Endothelial cell of umbilical vein (primary cell): ENCODE measurements at regions not wholly inside any gene's neighbourhood (a gene's known extent, or its start where the extent isn't known, plus 50 kb on each side); places are given as distances from the start of the nearest gene placed in this dataset.

Experiments used
- BruUV-seq: library from RNA; stranded (reverse); fragments of 400-500 nt; replicated peaks from 2 replicates; lab custom pipeline; 2021; lab: Mats Ljungman, UMichigan
- CTCF ChIA-PET: fragments of 300-600, 350-600 bp; sonication (Branson Sonifier 250); formaldehyde crosslinking; loops from one replicate; lab custom pipeline; 2021; ENCODE audit warnings: antibody characterized with exemption, inconsistent platforms; lab: Charles Lee
- POLR2A ChIA-PET: fragments of 300-600, 350-600 bp; sonication (Branson Sonifier 250); formaldehyde crosslinking; loops from one replicate; lab custom pipeline; 2021; ENCODE audit warnings: antibody characterized with exemption, inconsistent platforms; lab: Charles Lee
- DNase-seq: peaks from one replicate; pipeline ENCODE4 v3.0.0-alpha.2; 2011; ENCODE audit warnings: low read depth, low spot score
- FAIRE-seq: peaks from 2 replicates; lab custom pipeline; 2011; peaks lifted over from hg19 to GRCh38; lab: Jason Lieb, UNC
- H2AFZ ChIP-seq: 2 replicates; pipeline ENCODE4 v1.6.0; 2012; ENCODE audit warnings: low read depth, low read length, control low read depth, inconsistent platforms
- H3K27ac ChIP-seq: 2 replicates; pipeline ENCODE4 v1.5.1; 2011; ENCODE audit warnings: low read depth, mild to moderate bottlenecking, control low read depth, low read length, moderate library complexity; ENCODE audit not compliant: insufficient read depth
- H3K27me3 ChIP-seq, 2 experiments: 2 replicates each; pipeline versions ENCODE4 v1.6.0 to v1.6.1; 2011; ENCODE audit warnings: low read length in 2 of 2, mixed read lengths in 1 of 2; ENCODE audit not compliant: control insufficient read depth in 2 of 2, insufficient read depth in 2 of 2
- H3K36me3 ChIP-seq, 2 experiments: 2 replicates in 1 of 2; 3 replicates in 1 of 2; pipeline ENCODE4 v1.5.1; 2011; ENCODE audit warnings: low read length in 2 of 2, mild to moderate bottlenecking in 1 of 2, moderate library complexity in 1 of 2; ENCODE audit not compliant: control insufficient read depth in 2 of 2, insufficient read depth in 2 of 2; ENCODE audit errors: extremely low read depth in 1 of 2
- H3K4me1 ChIP-seq: 3 replicates; pipeline ENCODE4 v1.5.1; 2011; ENCODE audit warnings: mild to moderate bottlenecking, low read length; ENCODE audit not compliant: control insufficient read depth, insufficient read depth; ENCODE audit errors: extremely low read depth
- H3K4me2 ChIP-seq: 2 replicates; pipeline ENCODE4 v1.6.1; 2011; ENCODE audit warnings: low read length, control low read depth, mixed read lengths; ENCODE audit not compliant: insufficient read depth
- H3K4me3 ChIP-seq, 3 experiments: fragments of 200-600 bp in 1 of 3; sonication (generic), shearing (Covaris generic) in 1 of 3; replicated peaks in 1 of 3; 2 replicates each; pipeline ENCODE4 v1.5.1; 2011 to 2016; ENCODE audit warnings: control low read depth in 3 of 3, low read length in 3 of 3, mild to moderate bottlenecking in 2 of 3, inconsistent platforms in 1 of 3, low read depth in 1 of 3, moderate library complexity in 1 of 3; ENCODE audit not compliant: insufficient read depth in 1 of 3
- H3K79me2 ChIP-seq: 2 replicates; pipeline ENCODE4 v1.6.0; 2012; ENCODE audit warnings: low read length, inconsistent platforms; ENCODE audit not compliant: control insufficient read depth, insufficient read depth
- H3K9ac ChIP-seq: replicated peaks from 2 replicates; pipeline ENCODE3; 2011; ENCODE audit warnings: low read length, control low read depth; ENCODE audit not compliant: insufficient read depth; ENCODE audit errors: extremely low read depth
- H3K9me1 ChIP-seq: replicated peaks from 3 replicates; pipeline ENCODE4 v1.6.0; 2011; ENCODE audit warnings: mild to moderate bottlenecking, low read length; ENCODE audit not compliant: control insufficient read depth, insufficient read depth; ENCODE audit errors: extremely low read depth
- H3K9me3 ChIP-seq: replicated peaks from 2 replicates; pipeline ENCODE4 v1.5.1; 2012; ENCODE audit warnings: low read length, inconsistent platforms; ENCODE audit not compliant: control insufficient read depth, insufficient read depth
- H4K20me1 ChIP-seq: replicated peaks from 2 replicates; pipeline ENCODE3; 2011; ENCODE audit warnings: mild to moderate bottlenecking, low read length; ENCODE audit not compliant: control insufficient read depth, insufficient read depth; ENCODE audit errors: extremely low read depth
- GATA2 ChIP-seq: IDR thresholded peaks from 2 replicates; pipeline ENCODE4 v1.7.0; 2011; ENCODE audit warnings: low read depth, mild to moderate bottlenecking, moderate library complexity, mixed read lengths, low read length; ENCODE audit not compliant: insufficient read length, insufficient read depth
- MAX ChIP-seq: IDR thresholded peaks from 2 replicates; pipeline ENCODE4 v1.6.1; 2011; ENCODE audit not compliant: insufficient read depth, insufficient read length
- dilution Hi-C: fragments of 300-500 bp; cut with MboI; formaldehyde crosslinking; loops from one replicate; pipeline ENCODE4 v1.15.0; 2019; ENCODE audit warnings: low sequenced_read_pairs; ENCODE audit not compliant: extremely low pct_ligation_motif_present
- intact Hi-C: fragments of 100-400 bp; cut with micrococcal nuclease; formaldehyde crosslinking; loops from one replicate; pipeline ENCODE4 v1.10.0; 2022

GRCh38 chr4:116073051-116073450 is 959.6 kb upstream of the NDST4 start:
- no peak overlapping the region for H3K27ac ChIP-seq
- DNase-seq (no peak), FAIRE-seq (no peak)
- no peak overlapping the region for H3K4me3 ChIP-seq
- H4K20me1 ChIP-seq: no peaks in the 10 kb centered on the region
- no peaks in the 10 kb centered on the region for H3K36me3 ChIP-seq
- intact Hi-C loops: no loop called here
- no peaks in the 10 kb centered on the region for H3K9me1 ChIP-seq
- no peak overlapping the region for H2AFZ ChIP-seq
- no peak for TF ChIP-seq MAX
- no TSS peak for BruUV-seq
- no peaks in the 10 kb centered on the region for H3K27me3 ChIP-seq
- H3K9me3 ChIP-seq: no peaks in the 10 kb centered on the region
- H3K79me2 ChIP-seq: no peaks in the 10 kb centered on the region
- ChIA-PET POLR2A (no interaction called here), CTCF (no interaction called here)
- H3K9ac ChIP-seq: no peak overlapping the region
- dilution Hi-C loops: no loop called here
- no peak overlapping the region for H3K4me2 ChIP-seq
- no peaks in the 10 kb centered on the region for H3K4me1 ChIP-seq

GRCh38 chr4:116070283-116070682 is 956.9 kb upstream of the NDST4 start:
- CTCF ChIA-PET: interaction anchor here (0.6 kb wide), 1 partner anchor 523 kb away, joined by 3 read pairs; no protein-coding TSS in a partner anchor
- H3K4me2 ChIP-seq: no peak overlapping the region
- no peak for TF ChIP-seq GATA2
- DNase-seq (no peak), FAIRE-seq (no peak)
- no peak overlapping the region for H2AFZ ChIP-seq
- no peaks in the 10 kb centered on the region for H4K20me1 ChIP-seq
- no peaks in the 10 kb centered on the region for H3K27me3 ChIP-seq
- intact Hi-C loops: no loop called here
- dilution Hi-C loops: no loop called here
- H3K36me3 ChIP-seq: no peaks in the 10 kb centered on the region
- no peaks in the 10 kb centered on the region for H3K79me2 ChIP-seq
- no peaks in the 10 kb centered on the region for H3K9me1 ChIP-seq
- H3K4me1 ChIP-seq: no peaks in the 10 kb centered on the region
- POLR2A ChIA-PET: no interaction called here
- H3K27ac ChIP-seq: no peak overlapping the region
- no peaks in the 10 kb centered on the region for H3K9me3 ChIP-seq
- H3K4me3 ChIP-seq: no peak overlapping the region
- no peak overlapping the region for H3K9ac ChIP-seq
- no TSS peak for BruUV-seq
